ENCODE measurements at regions not wholly inside any gene's neighbourhood (a gene's known extent, or its start where the extent isn't known, plus 50 kb on each side); places are given as distances from the start of the nearest gene placed in this dataset.
"Not testable (repeated sequence)": the region's sequence is repeated elsewhere in the genome, so short reads cannot be mapped to it uniquely, and the experiment has no call there.

DNA sequence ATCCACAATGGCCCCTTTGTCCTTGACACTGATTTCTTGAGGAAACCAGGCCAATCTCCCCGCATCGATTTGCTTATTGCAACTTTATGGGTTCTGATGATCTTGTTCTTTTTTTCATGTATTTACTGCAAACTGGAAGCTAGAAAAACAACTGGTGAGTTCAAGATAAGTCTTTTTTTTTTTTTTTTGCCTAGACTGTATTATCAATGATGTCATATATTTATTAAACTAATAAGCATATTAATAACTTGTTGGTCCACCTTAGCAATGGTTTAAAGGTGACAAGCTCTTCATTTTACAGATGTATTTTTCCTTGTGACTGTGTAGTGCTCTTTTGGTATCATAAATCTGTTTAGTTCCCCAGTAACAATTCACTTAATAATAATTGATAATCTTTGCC lies 79.0 kb upstream of the NOX3 start:
- no peak overlapping the region for H3K9ac ChIP-seq (ENCODE audit: low read length)
- no peak overlapping the region for H3K4me3 ChIP-seq (ENCODE audit: low read length)
- H3K36me3 ChIP-seq (ENCODE audit: insufficient read depth, low read length): no peaks in the 10 kb centered on the region
- no peak overlapping the region for H3K27ac ChIP-seq (ENCODE audit: low read length)
- H3K9me2 ChIP-seq (ENCODE audit: insufficient read depth, low read length): no peaks in the 10 kb centered on the region
- H3K4me2 ChIP-seq (ENCODE audit: low read length): no peak overlapping the region
- TF ChIP-seq RAD21 (conservative IDR thresholded peaks at IDR 0.05) (no peak), MXI1 (conservative IDR thresholded peaks at IDR 0.05; ENCODE audit: poor library complexity, severe bottlenecking) (no peak), POLR2AphosphoS5 (IDR thresholded peaks at IDR 0.05) (no peak), EP300 (conservative IDR thresholded peaks at IDR 0.05; ENCODE audit: poor library complexity, severe bottlenecking) (no peak), SMC3 (conservative IDR thresholded peaks at IDR 0.05; ENCODE audit: poor library complexity) (no peak), TAF1 (IDR thresholded peaks at IDR 0.05; ENCODE audit: low read depth) (no peak), EZH2 (IDR thresholded peaks at IDR 0.05; ENCODE audit: borderline replicate concordance, insufficient read depth, low read length, poor library complexity, severe bottlenecking) (no peak)
- TF ChIP-seq, protein P1, sequence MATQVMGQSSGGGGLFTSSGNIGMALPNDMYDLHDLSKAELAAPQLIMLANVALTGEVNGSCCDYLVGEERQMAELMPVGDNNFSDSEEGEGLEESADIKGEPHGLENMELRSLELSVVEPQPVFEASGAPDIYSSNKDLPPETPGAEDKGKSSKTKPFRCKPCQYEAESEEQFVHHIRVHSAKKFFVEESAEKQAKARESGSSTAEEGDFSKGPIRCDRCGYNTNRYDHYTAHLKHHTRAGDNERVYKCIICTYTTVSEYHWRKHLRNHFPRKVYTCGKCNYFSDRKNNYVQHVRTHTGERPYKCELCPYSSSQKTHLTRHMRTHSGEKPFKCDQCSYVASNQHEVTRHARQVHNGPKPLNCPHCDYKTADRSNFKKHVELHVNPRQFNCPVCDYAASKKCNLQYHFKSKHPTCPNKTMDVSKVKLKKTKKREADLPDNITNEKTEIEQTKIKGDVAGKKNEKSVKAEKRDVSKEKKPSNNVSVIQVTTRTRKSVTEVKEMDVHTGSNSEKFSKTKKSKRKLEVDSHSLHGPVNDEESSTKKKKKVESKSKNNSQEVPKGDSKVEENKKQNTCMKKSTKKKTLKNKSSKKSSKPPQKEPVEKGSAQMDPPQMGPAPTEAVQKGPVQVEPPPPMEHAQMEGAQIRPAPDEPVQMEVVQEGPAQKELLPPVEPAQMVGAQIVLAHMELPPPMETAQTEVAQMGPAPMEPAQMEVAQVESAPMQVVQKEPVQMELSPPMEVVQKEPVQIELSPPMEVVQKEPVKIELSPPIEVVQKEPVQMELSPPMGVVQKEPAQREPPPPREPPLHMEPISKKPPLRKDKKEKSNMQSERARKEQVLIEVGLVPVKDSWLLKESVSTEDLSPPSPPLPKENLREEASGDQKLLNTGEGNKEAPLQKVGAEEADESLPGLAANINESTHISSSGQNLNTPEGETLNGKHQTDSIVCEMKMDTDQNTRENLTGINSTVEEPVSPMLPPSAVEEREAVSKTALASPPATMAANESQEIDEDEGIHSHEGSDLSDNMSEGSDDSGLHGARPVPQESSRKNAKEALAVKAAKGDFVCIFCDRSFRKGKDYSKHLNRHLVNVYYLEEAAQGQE (IDR thresholded peaks at IDR 0.05; ENCODE audit: borderline replicate concordance): no peak
- TF ChIP-seq, protein P2, sequence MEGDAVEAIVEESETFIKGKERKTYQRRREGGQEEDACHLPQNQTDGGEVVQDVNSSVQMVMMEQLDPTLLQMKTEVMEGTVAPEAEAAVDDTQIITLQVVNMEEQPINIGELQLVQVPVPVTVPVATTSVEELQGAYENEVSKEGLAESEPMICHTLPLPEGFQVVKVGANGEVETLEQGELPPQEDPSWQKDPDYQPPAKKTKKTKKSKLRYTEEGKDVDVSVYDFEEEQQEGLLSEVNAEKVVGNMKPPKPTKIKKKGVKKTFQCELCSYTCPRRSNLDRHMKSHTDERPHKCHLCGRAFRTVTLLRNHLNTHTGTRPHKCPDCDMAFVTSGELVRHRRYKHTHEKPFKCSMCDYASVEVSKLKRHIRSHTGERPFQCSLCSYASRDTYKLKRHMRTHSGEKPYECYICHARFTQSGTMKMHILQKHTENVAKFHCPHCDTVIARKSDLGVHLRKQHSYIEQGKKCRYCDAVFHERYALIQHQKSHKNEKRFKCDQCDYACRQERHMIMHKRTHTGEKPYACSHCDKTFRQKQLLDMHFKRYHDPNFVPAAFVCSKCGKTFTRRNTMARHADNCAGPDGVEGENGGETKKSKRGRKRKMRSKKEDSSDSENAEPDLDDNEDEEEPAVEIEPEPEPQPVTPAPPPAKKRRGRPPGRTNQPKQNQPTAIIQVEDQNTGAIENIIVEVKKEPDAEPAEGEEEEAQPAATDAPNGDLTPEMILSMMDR (IDR thresholded peaks at IDR 0.05; ENCODE audit: poor library complexity, severe bottlenecking): no peak
- H2AFZ ChIP-seq (ENCODE audit: low read depth, low read length): no peak overlapping the region
- no peaks in the 10 kb centered on the region for H3K79me2 ChIP-seq (replicated peaks; ENCODE audit: insufficient read depth, low read length)
- H3K27me3 ChIP-seq (ENCODE audit: insufficient read depth, low read depth, low read length): no peaks in the 10 kb centered on the region
- H4K20me1 ChIP-seq (ENCODE audit: insufficient read depth): no peaks in the 10 kb centered on the region
- no peaks in the 10 kb centered on the region for H3F3A ChIP-seq (ENCODE audit: insufficient read depth, low read length, poor library complexity, severe bottlenecking)
- H3K9me3 ChIP-seq (ENCODE audit: low read length): no peaks in the 10 kb centered on the region

DNA sequence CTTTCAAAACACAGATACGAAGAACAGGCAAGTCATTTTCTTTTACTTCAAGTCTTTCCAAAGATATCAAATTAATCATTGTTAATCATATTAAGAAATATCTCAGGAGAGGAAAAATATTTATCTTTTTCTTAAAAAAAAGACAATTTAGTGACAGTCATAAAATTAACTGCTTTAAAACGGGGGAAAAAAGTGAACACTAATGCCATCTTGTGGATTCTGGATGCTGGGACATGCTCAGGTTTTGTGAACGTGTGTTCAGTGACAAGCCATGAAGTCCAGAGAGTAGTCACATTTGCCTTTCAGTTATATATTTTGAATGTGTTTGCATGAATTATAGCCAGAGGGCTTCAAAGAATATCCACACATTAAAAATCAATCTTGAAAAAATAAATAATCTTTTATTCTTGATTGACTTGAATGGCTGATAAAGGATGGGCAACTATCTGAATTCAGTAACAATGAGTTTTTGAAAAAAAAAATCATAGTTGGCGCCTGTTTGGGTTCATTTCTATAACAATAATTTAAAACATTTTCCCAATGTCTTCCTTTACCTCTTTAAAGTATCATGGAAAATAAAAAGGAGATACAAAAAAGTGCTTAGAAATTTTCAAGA lies 74.7 kb upstream of the NOX3 start:
- no peak overlapping the region for H3K9ac ChIP-seq (ENCODE audit: low read length)
- TF ChIP-seq EP300 (conservative IDR thresholded peaks at IDR 0.05; ENCODE audit: poor library complexity, severe bottlenecking): no peak
- no peak for TF ChIP-seq EZH2 (IDR thresholded peaks at IDR 0.05; ENCODE audit: borderline replicate concordance, insufficient read depth, low read length, poor library complexity, severe bottlenecking)
- peak; percentile 88 for TF ChIP-seq SMC3 (conservative IDR thresholded peaks at IDR 0.05; ENCODE audit: poor library complexity)
- TF ChIP-seq, protein P2 (IDR thresholded peaks at IDR 0.05; ENCODE audit: poor library complexity, severe bottlenecking): peak; percentile 77
- peak; percentile 85 for TF ChIP-seq RAD21 (conservative IDR thresholded peaks at IDR 0.05)
- TF ChIP-seq, protein P1 (IDR thresholded peaks at IDR 0.05; ENCODE audit: borderline replicate concordance): no peak
- TF ChIP-seq TAF1 (IDR thresholded peaks at IDR 0.05; ENCODE audit: low read depth): no peak
- H3K9me3 ChIP-seq (ENCODE audit: low read length): no peaks in the 10 kb centered on the region
- no peaks in the 10 kb centered on the region for H3K36me3 ChIP-seq (ENCODE audit: insufficient read depth, low read length)
- no peak overlapping the region for H2AFZ ChIP-seq (ENCODE audit: low read depth, low read length)
- H3F3A ChIP-seq (ENCODE audit: insufficient read depth, low read length, poor library complexity, severe bottlenecking): no peaks in the 10 kb centered on the region
- no peak overlapping the region for H3K27ac ChIP-seq (ENCODE audit: low read length)
- H4K20me1 ChIP-seq (ENCODE audit: insufficient read depth): no peaks in the 10 kb centered on the region
- H3K9me2 ChIP-seq (ENCODE audit: insufficient read depth, low read length): no peaks in the 10 kb centered on the region
- H3K4me2 ChIP-seq (ENCODE audit: low read length): no peak overlapping the region
- no peak overlapping the region for H3K4me3 ChIP-seq (ENCODE audit: low read length)
- H3K79me2 ChIP-seq (replicated peaks; ENCODE audit: insufficient read depth, low read length): no peaks in the 10 kb centered on the region
- H3K27me3 ChIP-seq (ENCODE audit: insufficient read depth, low read depth, low read length): no peaks in the 10 kb centered on the region

DNA sequence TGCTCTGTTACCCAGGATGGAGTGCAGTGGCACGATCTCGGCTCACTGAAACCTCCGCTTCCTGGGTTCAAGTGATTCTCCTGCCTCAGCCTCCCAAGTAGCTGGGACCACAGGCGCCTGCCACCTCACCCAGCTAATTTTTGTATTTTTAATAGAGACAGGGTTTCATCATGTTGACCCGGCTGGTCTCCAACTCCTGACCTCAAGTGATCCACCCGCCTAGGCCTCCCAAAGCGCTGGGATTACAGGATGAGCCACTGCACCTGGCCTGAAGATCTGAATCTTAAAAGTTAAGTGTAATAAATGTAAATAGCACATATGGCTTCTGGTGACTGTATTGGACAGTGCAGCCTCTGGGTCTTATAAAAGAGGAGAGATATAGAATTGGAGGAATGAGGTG lies 74.2 kb upstream of the NOX3 start:
- not testable (repeated sequence) for H3K79me2 ChIP-seq (replicated peaks; ENCODE audit: insufficient read depth, low read length); H3K27me3 ChIP-seq (ENCODE audit: insufficient read depth, low read depth, low read length); H3K27ac ChIP-seq (ENCODE audit: low read length); H3K4me2 ChIP-seq (ENCODE audit: low read length); H4K20me1 ChIP-seq (ENCODE audit: insufficient read depth); H3F3A ChIP-seq (ENCODE audit: insufficient read depth, low read length, poor library complexity, severe bottlenecking); H3K4me3 ChIP-seq (ENCODE audit: low read length); H3K9me3 ChIP-seq (ENCODE audit: low read length); H3K9me2 ChIP-seq (ENCODE audit: insufficient read depth, low read length); H3K36me3 ChIP-seq (ENCODE audit: insufficient read depth, low read length); H2AFZ ChIP-seq (ENCODE audit: low read depth, low read length); H3K9ac ChIP-seq (ENCODE audit: low read length)

Data from neural cell (in vitro differentiated cells).